COLO668 (cell line): ENCODE measurements at regions not wholly inside any gene's neighbourhood (a gene's known extent, or its start where the extent isn't known, plus 50 kb on each side); places are given as distances from the start of the nearest gene placed in this dataset.
"Not testable (repeated sequence)": the region's sequence is repeated elsewhere in the genome, so short reads cannot be mapped to it uniquely, and the experiment has no call there.

ENCODE experiments used
- DNase-seq: peaks from one replicate; lab custom pipeline; 2025; ENCODE audit not compliant: unreplicated experiment; lab: John Stamatoyannopoulos, UW

DNA sequence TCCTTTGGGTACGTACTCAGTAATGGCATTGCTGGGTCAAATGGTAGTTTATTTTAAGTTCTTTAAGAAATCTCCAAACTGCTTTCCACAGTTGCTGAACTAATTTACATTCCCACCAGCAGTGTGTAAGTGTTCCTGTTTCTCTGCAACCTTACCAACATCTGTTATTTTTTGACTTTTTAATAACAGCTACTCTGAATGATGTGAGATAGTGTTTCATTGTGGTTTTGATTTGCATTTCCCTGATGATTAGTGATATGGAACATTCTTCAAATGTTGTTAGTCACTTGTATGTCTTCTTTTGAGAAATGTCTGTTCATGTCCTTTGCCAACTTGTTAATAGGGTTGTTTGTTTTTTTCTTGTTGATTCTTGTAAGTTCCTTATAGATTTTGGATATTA, 558.9 kb downstream of the SH2D4B start:
- no peak for DNase-seq

DNA sequence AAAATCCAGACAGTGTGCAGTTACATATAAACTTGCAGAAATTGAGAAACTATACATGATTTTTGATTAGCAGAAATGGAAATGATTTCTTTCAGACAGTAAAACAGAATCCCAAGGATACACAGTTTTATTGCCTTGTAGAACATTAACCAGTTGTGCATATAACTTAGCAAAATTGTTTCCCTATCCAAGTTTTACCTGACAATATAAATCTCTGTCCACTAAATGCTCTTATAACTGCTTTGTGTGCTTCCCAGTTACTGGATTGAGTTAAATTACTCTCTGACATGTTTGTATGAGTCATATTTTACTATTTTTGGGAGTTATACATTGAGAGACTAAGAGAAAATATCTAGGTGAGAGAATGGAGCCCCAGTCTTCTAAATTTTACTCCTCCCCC, 563.4 kb downstream of the SH2D4B start:
- DNase-seq, result no peak

DNA sequence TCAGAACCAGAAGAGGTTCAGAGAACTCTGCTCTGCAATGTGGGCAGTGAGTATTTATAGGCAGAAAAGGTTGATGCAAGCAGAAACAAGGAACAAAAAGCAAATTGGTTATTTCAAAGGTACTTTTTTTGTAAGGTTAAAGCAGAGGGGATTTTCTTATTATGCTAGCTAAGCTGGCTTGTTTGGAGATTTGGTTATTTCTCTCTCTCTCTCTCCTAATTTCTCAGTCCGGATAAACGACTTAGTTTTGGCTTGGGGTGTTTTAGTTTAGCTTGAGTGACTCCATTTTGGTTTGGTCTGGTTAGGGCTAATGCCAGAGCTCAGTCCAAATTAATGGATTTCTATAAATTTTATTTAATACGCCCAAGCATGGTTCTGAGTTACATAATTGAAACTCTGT, 566.8 kb downstream of the SH2D4B start:
- DNase-seq, result no peak

DNA sequence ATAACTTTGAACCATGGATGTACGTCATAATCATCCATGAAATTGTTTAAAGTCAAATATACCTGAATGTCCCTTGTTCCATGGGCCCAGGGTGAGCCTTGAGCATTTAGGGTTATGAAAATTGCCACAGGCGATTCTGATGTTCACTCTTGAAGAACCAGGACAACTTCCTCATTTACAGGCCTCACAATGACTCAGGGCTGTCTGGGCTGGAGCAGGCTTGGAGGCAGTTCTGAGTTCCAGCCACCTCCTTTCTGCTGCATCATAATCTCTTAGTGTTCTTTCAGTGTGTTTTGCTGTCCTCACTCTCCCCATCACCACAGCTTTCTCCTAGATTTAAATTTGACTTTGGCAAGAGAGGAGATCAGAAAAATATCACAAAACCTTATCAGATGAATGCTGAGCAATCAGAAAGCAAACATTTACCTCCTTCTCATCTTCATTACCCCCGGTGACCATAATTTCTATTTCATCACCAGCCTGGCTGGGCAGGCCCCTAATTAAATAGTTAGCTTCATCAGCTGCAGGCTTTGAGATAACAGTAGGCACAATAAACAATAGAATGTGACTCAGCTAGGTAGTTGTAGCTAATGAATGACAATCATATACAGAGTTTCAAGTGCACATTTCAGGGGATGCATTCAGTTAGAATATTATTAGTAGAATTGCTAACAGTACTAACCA, 571.0 kb downstream of the SH2D4B start:
- DNase-seq, result no peak

DNA sequence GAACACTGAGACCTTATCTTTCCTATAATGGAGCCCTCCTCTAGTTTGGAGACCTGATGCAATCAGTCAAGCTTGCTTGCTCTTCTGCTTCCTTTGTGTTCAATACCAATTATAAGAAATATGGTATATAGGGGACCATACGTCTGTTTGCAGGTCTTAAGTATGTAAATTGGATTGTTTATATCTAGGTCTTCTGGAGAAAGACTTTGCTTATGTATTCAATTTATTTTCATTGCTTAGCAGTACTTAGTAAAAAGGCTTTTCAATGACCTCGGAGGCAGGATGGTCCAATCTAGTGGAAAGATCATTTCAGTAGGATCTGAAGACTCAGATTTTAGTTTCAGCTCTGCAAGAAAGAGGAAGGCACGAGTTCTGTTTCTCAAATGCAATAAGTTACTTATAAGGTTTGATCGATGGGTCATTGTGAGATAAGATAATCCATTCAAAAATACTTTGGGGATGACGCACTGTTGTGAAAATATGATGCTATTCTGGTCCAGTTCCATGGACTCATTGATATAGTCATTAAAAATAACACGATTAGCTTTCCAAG, 571.6 kb downstream of the SH2D4B start:
- DNase-seq, result no peak

DNA sequence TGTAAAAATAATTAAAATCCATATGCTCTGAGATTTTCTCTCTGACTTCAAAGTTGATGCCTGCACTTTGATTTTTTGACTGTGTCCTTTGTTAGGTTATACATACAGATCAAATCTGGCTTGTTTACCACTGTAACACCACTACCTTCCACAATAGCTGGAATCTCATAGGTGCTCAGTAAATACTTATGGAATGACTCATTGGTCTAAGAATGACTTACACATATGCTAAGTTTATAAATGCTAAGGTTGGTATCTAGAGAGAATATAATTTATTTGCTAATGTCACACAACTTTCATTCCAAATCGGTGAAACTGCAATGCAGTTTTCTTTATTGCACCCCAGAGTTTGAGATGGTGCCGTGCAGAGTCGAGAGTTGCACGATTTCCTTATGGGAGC, 578.5 kb downstream of the SH2D4B start:
- no peak for DNase-seq

DNA sequence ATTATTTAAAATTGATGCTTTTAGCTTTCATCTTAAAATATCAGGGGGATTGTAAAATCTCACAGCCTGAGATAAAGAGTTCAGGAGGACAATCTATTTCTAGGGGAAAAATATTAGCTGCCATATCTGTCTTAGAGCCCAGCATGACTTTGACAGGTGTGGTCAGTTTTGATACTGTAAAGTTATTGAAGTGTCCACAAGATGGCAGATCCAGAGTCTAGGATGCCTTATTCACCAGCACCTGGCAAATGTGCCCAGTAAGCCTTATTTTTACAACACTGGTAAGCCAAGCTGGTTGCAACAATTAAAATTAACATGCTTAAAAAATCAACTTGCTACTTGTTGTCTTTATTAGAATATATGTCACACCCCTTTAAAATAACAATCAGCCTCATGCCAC, 579.3 kb downstream of the SH2D4B start:
- no peak for DNase-seq

DNA sequence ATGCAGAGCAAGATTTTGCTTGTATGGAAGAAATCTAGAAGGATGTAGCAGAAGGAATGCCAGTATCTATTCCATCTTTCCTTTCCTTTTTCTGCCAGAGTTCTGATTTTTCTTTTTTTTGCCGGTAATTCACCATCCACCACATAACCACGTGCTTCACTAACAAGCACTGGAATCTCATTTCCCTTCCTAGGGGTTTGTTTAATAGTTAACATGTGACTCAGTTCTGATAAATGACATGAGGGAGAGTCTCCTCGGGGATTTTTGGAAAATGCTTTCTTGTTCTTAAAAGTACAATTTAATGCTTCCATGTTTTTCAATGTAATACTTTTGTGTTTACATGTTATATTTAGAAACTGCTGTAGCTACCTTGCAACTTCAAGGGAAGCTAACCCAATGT, 590.2 kb downstream of the SH2D4B start:
- no peak for DNase-seq

DNA sequence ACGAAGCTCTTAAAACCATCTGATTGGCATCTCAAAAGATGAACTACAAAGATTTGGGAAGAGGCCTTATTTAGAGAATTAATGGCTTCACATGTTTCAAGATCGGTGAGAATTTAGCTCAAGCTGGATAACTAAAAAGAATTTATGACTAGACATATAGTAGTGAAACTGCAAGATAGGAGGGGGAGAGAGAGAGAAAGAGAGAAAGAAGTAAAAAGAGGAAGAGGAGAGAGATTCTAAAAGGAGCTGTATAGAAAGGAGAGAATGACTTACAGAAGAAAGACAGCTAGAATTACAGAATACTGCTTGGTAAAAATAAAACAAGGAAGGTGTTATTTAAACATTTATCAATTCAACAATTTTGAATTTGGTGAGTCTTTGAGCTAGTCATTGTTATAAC, 592.3 kb downstream of the SH2D4B start:
- no peak for DNase-seq

DNA sequence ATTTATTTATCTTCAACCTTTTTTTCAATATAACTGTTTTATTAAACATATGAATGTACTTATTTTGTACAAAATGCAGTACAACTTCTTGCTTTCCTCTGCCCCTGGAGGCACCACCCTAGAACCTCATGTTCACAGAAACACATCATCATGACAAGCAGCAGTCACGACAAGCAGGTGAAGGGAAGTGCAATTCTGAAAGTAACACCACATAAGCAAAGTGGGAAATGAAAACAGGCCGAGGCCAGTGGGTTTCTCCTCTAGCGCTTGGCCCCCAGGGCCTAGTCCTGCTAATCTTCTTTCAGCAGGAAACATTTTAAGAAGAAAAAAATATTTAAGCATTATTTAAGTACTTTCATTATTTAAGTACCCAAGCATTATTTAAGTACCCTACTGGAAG, 598.1 kb downstream of the SH2D4B start:
- no peak for DNase-seq

DNA sequence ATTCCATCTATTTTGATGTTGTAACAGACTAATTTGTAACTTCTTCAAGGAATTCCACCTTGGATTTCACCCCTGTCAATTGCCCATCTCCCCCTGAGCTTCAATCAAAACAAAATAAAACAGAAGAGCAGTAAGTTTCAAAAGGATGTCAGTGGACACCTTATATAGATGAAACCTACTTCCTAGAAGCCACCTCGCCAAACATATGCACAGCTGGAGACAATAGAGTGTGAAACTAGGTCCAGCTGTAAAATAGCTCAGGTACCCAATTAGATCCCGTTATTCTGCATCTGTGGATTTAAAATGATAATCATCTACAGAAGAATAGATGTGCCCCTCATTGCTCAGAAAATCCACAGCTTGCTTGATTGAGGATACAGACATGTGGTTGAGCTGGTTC, 598.6 kb downstream of the SH2D4B start:
- DNase-seq, result no peak

DNA sequence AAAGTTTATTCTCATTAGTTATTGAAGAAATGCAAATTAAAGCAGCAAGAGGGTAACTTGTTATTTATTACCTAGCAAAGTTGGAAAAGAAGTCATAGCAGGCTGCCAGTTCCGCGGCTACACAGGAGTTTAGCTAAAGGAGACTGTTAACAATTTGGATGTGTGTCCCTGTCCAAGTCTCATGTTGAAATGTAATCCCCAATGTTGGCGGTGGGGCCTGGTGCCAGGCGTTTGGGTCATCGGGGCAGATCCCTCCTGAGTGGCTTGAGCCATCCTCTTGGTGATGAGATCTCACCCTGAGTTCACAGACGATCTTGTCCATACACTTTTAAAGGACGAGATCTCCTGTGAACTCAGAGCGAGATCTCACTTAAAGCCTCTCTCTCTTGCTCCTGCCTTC, 608.3 kb downstream of the SH2D4B start:
- no peak for DNase-seq

DNA sequence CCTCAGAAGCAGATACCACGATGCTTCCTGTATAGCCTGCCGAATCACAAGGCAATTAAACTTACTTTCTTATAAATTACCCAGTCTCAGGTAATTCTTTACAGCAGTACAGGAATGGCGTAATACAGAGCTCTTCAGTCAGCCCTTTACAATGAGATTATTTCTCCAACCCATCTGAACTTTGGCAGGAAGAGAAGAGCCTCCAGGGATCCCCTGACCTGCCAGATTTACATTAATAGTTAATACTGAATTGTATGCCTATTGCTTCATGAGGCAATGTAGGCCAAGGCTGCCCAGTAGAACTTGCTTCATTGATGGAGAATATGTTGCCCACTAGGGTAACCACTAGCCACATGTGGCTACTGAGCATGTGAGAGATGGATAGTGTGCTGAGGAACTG, 608.7 kb downstream of the SH2D4B start:
- no peak for DNase-seq

DNA sequence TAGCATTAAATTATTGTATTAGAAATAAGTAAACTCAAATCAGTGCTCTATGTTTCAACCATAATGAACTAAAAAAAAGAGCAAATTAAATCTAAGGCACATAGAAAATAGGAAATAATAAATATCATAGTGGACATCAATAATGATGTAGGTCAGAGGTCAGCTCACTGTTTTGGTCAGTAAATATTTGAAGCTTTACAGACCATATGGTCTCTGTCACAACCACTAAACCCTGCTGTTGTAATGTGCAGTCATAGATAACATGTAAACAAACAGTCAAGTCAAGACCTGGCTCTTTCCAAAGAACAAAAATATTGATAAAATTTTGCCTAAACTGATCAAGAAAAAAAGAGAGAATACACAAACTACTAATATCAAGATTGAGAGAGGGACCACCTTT, 615.0 kb downstream of the SH2D4B start:
- no peak for DNase-seq

DNA sequence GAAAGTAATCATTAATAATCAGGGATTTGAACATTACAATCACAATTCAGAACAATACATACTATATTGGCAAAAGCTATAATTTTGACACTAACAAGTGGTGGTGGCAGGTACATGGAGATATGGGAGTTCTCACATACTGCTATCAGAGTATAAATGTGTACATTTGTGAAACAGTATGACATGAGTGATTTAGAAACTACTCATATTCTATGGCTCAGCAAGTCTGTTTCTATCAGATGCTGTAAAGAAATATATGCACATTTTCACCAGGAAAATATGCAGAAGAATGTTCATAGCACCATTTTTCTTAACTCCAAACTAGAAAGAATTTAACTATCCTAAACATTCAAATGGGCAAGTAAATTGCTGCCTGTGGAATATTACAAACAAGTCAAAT, 620.0 kb downstream of the SH2D4B start:
- no peak for DNase-seq

DNA sequence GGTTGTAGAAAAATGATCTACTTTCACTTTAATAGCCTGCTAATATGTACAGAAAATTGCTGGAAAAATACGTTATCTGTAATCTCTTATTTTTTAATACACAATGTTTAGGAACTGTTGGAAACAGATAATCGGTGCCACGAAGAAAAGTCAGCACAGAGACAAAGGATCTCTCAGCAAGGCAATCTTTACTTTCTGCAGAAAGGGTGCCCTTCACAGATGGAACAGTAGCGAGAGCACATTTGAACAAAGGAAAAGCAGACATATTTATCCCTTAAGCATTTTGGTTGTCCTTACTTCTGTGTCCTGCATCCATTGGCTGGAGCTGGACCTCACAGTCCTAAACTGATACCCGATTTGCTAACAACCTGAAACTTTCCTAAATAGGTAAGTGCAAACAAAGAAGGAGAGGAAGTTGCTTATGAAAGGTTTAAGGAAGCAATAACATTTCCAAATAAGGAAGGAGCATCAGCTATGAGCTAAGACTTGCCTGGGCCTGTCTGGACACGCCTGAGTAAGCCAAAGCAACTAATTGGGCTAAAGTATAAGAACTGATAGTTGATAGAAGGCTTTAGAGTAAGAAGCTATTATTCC, 640.0 kb downstream of the SH2D4B start:
- no peak for DNase-seq

DNA sequence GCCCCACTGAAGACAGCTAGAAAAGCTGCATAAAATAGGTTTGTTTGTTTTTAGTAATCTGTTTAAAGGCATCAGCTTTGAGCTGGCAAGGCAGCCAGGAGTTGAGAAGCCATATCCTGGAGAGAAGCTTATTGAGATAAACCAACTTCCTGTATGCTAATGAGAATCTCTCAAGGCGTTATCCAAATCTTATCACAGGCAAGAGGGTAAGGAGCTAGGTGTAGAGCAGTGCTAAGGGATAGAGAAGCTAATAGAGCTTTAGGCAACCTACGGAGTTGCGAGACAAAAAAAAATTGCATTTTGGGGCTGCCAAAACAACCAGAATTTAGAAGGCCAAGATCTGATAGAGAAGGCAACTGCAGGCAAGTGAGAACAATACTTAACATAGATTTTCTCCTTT, 641.6 kb downstream of the SH2D4B start:
- no peak for DNase-seq

DNA sequence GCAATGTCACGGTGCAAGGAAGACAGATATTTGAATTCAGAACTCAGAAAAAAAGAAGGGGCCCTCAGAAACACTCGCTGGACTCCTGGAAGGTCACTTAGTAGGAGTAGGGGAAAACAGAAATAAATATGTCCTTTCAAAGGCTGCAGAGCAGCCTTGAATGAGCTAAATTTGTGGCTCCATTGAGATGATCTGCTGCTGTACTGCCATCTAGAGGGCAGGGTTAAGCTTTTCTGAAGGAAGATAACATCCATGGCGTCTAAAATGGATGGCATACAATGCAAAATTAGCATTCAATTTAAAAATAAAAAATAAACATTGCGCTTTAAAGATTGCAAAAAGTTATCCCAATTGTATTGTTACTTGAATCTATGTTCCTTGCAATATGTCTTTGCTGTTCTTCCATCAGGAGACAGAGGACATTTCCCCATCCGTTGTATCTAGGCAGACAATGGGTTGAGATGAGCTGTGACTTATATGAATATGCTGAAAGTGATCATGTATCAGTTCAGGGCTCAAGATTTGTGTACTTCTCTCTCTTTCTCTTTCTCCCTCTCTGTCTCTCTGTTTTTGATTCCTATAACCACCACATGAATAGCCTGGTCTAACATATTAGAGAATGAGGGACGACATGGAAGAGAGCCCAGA, 642.2 kb downstream of the SH2D4B start:
- DNase-seq, result no peak

DNA sequence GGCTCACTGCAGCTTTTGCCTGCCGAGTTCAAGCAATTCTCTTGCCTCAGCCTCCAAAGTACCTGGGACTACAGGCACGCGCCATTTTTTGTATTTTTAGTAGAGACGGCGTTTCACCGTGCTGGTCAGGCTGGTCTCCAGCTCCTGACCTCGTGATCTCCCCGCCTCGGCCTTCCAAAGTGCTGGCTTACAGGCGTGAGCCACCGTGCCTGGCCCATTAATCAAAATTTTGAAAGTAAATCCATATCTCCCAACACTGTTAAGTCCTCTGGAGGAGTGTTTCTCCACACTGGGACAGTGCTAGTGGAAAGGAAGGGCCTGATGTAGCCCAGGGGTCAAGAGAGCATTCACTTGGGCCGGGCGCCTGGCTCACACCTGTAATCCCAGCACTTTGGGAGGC, 644.6 kb downstream of the SH2D4B start:
- DNase-seq, result no peak

DNA sequence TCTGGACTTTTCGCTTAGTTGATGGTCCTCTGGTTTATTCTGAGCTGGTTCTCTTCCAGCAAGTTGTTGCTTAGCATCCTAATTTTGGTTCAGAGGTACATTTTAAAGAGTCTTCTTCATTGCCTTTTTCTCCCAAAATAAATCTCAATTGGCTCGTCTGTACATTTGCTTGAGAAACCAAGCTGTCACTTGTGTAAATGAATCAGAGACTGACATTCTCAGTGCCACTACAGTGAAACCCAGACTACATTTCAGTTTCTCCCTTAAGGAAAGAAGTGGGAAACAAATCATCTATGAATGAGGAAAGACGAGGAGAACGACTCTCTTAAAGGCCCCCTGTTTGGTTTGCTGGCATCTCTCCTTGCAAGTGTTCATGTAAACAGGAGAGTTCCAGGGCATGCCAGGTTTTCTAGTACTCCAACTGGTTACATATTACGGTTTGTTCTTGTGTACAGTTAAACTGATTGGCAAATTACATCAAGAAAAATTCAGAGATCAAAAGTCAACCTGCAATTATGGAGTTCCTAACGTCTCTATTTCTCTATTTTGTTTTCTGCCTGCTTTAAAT, 654.6 kb downstream of the SH2D4B start:
- no peak for DNase-seq

DNA sequence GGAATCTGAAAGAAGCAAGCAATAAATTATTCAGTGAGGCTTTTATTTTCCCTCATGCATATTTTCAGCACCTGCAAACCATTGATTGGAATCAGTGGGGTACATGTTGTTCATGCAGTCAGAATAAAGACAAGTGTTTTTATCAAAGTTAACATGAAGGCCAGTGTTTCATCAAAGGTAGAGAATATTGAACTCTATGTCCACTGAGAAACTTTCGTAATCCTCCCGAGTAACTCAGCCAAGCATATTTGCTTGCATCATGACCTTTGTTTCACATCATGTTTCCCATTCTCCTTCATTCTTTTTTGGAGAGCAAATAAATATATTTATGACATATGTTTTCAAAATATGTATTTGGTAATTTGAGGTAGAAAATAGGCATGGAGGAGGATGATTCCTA, 663.1 kb downstream of the SH2D4B start:
- DNase-seq, result no peak

DNA sequence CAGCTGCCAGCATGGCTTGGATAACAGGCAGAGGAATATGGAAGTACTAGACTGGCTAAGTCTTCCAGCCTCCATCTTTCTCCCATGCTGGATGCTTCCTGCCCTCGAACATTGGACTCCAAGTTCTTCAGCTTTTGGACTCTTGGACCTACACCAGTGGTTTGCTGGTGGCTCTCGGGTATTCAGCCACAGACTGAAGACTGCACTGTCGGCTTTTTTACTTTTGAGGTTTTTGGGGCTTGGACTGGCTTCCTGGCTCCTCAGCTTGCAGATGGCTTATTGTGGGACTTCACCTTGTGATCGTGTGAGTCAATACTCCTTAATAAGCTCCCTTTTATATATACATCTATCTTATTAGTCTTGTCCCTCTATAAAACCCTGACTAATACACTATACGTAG, 667.6 kb upstream of the NRG3 start:
- not testable (repeated sequence) for DNase-seq
